ENCODE measurements at regions not wholly inside any gene's neighbourhood (a gene's known extent, or its start where the extent isn't known, plus 50 kb on each side); places are given as distances from the start of the nearest gene placed in this dataset.

GRCh38 chr17:79549141-79549915, 61.5 kb downstream of the RBFOX3 start:
- TF ChIP-seq, protein P1, sequence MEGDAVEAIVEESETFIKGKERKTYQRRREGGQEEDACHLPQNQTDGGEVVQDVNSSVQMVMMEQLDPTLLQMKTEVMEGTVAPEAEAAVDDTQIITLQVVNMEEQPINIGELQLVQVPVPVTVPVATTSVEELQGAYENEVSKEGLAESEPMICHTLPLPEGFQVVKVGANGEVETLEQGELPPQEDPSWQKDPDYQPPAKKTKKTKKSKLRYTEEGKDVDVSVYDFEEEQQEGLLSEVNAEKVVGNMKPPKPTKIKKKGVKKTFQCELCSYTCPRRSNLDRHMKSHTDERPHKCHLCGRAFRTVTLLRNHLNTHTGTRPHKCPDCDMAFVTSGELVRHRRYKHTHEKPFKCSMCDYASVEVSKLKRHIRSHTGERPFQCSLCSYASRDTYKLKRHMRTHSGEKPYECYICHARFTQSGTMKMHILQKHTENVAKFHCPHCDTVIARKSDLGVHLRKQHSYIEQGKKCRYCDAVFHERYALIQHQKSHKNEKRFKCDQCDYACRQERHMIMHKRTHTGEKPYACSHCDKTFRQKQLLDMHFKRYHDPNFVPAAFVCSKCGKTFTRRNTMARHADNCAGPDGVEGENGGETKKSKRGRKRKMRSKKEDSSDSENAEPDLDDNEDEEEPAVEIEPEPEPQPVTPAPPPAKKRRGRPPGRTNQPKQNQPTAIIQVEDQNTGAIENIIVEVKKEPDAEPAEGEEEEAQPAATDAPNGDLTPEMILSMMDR (IDR thresholded peaks at IDR 0.05): no peak
- no peak for TF ChIP-seq POLR2A (IDR thresholded peaks at IDR 0.05)

Data from uterus (tissue), 2 donors.